ENCODE measurements at regions not wholly inside any gene's neighbourhood (a gene's known extent, or its start where the extent isn't known, plus 50 kb on each side); places are given as distances from the start of the nearest gene placed in this dataset.
"Not testable (repeated sequence)": the region's sequence is repeated elsewhere in the genome, so short reads cannot be mapped to it uniquely, and the experiment has no call there.

DNA sequence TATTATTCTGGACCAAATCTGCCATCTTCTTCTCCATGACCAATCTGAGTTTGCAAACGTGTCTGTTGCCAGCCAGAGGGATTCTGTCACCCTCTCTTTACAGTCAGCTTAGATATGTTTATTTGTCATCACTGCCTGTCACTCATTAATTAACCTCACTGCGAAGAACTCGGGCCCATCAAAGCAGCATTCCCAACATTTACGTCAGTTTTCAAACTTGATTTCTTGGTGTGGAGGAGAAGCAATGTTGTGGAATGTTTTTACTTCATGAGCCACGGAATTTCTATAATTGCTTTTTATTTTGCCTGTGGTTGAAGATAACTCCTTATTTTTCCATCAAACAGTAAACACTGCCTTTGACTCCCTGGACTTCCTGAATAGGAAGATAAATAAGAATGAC lies 91.8 kb upstream of the CNKSR3 start:
- DNase-seq: no peak

DNA sequence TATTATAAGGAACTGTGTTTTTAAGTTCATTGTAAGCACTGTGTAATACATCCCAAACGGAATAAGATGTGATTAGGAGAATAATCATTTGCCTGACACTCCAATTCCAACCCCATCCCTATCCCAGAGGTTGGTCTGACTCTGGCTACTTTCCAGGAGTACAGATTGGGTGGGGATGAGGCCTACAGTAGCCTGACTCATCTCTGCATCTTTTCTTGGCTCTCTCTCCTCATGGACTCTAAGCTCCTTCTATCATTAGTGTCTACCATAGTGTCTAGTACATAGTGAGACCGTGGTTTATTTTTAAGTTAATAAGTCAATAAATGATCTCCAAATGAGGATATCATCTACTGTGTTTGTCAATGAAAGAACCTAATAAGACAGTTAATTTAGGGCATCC lies 92.2 kb upstream of the CNKSR3 start:
- DNase-seq: no peak

DNA sequence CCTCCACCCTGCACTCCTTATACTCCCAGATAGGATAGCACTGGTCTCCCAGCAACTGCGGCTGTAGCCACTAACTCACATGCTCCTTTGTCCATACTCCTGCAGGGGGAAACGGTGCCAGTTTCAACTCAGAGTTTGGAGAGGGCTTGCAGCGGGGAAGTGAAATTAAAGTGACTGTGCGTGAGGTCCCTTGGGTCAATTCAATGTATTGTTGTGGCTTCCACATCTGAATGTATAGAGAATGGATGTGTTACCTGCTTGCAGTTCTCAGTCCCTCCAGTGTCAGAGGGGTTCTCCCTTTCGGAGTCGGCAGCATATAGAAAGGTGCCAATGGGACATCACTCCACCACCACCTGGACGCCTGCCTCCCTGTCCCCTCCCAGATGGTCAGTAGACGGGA lies 93.6 kb upstream of the CNKSR3 start:
- DNase-seq: no peak

DNA sequence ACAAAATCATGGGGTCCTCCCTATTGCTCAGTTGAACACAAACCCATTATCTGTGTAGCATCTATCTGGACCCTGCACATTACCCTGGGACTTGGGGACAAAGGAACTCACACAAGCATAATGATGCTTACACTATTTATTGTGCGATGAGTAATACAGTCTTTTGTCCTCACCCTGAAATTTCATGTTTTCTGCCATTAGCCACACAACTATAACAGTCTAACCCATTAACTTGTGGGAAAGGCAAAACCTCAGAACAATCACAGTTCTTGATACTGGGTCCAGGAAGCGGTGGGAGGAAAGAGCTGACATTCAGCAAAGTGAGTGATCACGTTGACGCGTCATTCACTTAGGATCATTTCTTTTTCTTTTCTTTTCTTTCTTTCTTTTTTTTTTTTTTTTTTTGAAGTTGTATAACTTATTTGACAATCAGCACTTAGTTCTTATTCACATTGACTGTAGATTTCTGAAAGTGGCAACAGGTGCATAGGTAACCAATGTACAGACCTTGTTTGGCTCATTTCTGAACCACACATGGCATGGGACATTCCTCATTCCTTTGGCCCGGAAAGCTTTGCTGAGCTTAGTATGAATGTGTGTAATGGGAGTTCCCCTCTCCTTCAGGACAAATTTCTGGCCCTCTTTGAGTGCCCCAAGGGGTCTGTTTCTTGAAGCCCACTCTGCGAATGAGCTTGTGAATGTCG lies 94.8 kb upstream of the CNKSR3 start:
- no peak for DNase-seq

DNA sequence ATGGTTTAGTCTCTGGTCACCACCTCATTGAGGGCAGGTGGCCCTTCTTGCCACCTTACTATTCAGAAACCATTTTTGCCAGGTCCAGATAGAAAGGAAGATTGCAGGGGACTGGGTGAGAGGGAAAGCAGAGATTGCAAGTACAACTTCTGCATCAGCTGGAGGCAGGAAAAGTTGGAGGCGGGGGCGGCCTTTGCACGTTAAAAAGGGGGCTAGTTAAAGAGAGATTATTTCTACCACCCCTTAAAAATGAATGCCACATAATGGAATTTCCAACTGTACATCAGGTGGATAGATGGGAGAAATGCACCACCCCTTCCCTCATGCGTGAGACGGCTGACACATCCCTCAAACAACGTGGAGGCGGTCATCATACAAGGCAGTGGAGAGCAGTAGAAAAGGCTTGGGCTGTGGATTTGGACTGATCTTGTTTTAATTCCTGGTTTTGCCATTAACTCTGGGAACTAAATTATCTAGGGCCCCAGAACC lies 95.4 kb upstream of the CNKSR3 start:
- no peak for DNase-seq

DNA sequence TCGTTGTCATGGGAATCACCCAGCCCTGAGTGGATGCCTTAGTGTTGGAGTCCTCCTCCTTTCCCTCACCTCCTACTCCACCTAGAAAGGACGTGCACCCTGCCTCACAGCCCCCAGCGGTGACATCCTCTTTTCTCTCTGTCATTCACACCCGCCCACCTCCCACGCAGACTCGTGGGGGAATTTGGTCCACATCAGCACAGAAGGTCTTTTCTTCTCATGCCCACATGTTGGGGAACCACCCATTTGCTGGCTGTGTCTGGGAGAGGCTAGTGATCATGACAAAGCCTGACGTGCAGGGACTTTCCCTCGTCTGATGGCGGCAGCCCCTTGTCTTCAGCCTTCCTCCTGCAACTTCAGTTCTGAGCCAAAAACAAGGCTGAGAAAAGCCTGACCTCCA lies 96.0 kb upstream of the CNKSR3 start:
- no peak for DNase-seq

DNA sequence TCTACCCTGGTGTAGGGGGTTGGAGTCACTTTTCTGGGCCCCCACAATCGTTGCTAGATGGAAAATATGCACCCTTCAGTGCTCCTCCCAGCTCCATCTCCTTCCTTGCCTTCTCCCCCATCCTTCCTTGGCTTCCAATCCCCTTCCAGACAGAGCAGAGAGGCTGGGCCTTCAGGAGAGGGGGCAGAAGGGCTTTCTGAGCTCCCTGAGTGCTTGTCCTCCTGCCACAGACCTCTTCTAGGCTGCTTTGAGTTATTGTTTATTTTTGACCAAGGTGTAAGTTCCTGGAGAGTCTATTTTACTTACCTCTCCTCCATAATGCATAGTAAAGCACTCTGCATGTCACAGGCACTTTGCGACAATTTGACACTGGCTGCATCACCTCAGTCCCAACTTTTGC lies 96.4 kb upstream of the CNKSR3 start:
- peak; percentile 46 for DNase-seq

DNA sequence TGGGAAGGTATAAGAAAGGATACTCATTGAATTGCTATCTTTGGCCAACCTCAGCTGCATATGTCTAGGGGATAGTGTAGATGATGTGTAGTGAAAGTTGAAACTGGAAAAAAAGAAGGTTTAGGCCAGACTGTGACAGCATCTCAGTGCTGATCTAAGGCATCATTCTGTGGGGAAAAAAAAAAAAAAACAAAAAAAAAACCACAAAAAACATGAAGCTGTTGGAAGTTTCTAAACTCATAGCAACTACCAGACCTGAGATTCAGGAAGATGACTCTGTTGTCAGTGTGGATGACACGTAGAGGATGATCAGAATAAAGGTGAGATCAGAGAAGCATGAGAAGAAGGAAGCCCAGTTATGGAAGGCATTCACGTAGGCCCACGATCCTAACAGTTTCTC lies 100.8 kb upstream of the CNKSR3 start:
- DNase-seq: no peak

DNA sequence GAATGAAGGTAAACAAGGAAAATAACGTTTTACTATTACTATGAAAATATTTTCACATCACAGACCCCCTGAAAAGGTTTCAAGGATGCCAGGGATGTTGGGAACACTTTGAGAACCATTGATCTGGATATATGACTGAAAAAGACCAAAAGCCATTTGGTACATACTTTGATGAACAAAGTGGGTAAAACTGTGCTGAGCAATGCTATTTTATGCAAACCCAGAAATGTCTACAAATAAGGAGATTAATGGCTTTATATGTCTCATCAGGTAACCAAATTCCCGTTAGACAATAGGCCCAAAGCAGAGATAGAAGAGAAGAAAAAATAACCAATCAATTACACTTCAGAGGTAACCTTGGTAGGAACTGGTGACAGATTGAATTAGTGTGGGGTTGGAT lies 101.4 kb upstream of the CNKSR3 start:
- DNase-seq: no peak

DNA sequence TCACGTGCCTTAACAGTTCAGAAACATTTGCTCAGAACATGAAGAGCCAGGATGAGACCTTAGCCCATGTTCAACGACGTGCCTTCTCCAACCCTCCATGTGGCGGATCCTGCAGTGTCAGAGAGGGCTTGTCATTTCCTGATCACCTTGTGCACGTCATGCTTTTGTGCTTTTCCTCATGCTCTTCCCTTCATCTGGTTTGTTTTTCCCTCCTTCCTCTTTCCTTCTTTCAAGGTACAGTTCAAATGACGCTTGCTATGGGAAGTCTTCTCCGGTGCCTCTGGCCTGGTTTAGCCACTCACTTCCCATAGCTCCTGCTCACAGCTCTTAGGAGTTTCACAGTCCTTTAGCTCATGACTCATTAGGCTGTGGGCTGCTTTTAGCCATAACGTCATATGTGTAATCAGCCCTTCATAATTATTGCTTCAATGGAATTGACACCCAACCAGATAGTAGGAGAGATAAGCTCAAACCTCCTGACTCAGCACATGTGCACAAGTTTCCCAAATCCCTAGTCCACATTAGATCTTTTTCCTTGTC lies 102.7 kb upstream of the CNKSR3 start:
- DNase-seq: peak; percentile 15

DNA sequence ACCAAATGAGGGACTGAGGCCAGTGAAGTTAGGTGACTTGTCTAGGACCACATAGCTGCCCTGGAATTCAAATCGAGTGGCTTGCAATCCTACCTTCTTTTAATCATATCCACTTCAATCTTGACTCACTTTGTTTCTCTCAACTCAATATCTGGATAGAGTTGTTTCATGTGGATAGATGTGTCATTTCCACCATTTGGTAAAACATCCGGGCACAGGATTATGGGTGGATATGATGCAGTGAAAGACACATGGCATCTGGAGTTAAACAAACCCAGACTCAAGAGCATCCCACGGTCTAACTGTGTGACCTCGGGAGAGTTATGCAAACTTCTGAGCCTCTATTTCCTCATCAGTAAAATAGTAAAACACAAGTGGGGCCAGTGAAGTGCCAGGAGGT lies 103.6 kb upstream of the CNKSR3 start:
- DNase-seq: no peak

DNA sequence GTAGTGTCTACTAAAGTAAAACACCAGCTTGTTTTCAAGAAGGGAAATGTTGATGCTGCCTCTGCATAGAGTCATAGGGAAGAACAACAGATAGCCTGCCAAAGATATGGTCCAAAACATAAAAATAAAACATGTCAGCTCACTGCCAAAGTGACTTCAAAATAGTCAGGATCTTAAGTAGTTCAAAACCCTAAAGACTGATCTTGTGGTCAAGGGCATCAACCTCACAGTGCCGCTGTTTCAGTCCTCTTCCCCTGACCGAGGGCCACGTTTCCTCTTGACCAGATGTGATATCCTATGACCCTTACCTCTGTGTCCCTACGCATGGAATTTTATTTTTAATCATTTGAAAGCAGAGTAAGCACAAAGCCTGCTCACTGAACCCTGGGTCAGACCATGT lies 104.2 kb upstream of the CNKSR3 start:
- DNase-seq: no peak

DNA sequence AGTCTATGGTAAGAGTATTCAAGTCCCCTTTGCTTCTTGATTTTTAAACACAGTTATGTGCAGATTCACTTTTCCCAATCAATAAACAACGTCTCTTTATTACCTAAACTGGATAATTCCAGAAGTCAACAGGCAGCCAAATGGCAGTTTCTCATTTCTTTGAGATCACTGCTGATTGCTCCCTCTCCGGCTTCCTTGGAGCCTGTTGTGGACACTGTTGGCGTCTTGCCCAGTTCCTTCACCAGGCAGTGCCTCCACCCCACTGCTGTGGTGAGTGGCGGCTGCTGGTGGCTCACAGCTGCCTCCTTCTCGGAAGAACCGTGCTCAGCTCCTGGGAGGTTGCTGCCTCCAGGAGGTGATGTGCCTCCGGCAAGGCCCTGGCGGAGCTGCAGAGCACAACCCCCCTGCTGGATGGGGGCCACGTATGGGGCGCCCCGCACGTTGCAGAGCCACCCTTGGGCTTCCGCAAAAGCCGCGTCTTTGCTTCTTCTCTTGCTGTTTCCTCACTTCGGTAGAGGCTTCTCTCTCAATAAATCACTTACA lies 105.1 kb upstream of the CNKSR3 start:
- DNase-seq: peak; percentile 88

DNA sequence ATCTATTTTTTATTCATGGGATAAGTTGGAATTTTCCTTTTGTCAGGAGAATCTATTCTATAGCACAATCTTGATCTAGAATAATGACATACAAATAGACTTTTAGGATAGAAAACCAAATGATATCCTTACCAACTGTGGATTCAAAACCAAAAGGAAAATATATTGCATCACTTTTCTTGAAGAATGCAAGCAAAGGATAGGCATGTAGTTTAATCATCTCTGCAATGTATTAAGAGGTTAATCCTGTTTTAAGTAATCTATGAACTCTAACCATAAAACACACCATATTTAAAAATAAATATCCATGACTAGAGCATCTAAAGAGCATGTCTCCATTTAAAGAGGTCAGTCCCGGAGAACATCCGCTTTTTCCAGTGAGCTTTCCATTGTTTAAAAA lies 106.7 kb upstream of the CNKSR3 start:
- DNase-seq: no peak

DNA sequence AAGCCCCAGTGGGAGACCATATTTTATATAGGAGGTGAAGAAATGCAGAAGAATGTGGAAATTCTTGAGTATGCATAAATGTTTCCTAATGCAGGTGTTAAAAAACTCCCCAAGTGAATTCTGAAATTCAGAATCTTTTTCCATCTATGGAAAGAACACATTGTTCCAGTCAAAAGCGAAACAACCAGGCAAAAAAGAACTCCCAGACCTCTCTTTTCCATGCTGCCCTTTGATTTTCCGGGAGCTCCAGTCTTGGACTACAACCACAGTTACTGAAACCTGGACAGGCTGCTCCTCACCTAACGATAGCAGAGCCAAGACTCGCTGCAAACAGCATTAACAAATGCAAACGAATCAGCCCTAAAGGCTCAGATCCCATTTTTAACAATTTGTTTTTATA lies 108.7 kb upstream of the CNKSR3 start:
- DNase-seq: no peak

DNA sequence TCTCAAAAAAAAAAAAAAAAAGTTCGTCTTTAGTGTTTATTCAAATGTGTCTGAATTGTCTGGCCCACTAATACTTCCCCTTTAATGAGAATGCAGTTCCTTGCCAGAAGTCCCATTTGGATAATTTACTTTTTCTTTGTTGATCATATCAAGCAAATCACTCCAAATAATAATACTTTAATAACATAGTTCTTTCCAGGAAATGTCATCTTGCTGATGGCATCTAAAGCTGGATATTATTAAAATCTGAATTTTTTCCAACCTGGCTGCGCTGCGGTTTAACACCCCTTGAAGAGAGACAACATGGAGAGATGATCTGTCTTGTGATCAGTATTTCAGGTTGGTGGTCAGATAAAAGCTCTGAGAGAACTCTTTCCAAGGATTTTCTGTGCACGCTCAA lies 111.2 kb upstream of the CNKSR3 start:
- DNase-seq: no peak

DNA sequence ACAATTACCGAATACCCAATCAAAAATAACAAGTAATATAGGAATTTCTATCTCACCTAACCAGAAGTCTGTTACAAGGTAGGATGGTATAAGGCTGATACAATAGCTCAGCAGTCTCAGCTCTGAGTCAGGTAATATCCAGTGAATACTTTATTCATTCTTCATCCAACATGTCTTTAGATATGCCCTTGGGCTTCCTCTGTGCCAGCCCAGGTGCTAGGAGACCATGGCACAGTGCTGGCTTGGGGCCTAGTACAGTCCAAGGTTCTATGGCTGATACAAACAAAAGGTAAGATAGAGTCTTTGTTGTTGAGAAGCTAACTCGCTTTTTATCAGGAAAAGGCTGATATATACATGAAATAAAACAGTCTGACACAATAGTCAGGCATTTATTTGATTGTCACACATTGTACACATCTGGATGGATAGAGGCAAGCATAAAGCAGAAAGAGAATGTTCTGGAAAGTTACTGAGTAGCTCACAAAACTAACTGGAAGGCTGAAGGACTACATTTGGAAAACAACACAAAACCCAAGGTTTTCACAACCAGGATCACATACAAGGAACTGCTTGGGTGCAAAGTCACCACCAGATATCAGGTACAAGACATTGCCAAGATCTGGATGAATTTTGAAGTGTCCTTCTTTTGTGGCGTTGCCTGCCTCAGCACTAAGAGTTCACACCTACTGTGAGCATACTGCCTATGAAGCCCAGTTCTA lies 110.4 kb upstream of the SCAF8 start:
- DNase-seq: no peak

DNA sequence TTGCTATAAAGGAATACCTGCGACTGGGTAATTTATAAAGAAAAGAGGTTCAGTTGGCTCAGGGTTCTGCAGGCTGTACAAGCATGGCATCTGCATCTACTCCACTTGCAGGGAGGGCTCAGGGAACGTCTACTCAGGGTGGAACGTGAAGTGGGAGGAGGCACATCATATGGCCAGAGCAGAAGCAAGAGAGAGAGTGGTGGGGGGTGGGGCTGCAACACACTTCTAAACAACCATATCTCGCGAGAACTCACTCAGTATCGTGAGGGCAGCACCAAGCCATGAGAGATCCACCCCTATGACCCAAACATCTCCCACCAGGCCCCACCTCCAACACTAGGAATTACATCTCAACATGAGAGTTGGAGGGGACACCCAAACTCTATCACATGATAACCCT lies 109.8 kb upstream of the SCAF8 start:
- DNase-seq: no peak

DNA sequence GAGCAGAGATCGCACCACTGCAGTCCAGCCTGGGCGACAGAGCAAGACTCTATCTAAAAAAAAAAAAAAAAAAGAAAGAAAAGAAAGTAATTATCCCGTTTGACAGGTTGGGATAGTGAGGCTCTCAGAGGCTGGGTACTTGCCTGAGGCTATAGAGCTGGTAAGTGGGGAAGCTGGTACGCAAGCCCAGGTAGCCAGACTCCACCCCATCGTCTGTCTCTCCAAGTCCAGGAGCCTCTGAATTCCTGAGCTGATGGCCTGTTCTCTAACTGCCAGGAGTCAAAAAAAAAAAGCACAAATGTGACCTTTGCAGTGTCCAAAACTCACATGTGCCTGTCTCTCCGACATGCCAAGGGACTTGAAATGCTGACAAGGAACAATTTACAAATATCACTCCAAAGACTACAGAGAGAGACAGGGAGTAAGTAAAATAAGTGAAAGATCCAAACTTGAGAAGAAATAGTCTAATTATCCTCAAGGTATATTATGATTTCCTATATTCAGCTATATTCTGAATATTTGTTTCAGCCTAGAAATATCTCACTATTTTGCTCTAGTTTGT lies 109.1 kb upstream of the SCAF8 start:
- DNase-seq: no peak

DNA sequence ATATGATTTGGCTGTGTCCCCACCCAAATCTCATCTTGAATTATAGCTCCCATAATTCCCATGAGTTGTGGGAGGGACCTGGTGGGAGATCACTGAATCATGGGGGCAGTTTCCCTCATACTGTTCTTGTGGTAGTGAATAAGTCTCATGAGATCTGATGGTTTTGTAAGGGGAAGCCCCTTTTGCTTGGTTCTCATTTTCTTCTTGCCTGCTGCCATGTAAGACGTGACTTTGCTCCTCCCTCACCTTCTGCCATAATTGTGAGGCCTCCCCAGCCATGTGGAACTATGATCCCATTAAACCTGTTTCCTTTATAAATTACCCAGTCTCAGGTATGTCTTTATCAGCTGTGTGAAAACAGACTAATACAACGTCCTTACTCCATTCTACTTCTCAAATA lies 108.5 kb upstream of the SCAF8 start:
- DNase-seq: not testable (repeated sequence)

DNA sequence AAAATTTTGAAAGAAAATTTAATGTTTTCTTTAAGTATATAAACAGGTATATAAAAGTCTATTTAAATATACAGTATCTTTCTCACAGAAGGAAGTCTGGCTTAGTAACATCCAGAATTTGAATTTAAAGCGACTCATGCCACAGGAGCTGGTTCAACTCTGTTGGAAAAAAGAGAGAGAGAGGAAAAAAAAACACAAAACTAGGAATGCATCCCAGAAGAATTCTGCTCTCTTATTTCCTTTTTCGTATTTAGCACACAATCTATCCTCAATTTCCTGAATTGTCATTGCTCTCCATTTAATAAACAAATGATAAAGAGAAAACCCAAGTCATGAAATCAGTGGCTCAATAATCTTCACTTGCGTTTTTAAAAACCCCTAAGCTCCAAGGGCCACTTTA lies 107.5 kb upstream of the SCAF8 start:
- no peak for DNase-seq

DNA sequence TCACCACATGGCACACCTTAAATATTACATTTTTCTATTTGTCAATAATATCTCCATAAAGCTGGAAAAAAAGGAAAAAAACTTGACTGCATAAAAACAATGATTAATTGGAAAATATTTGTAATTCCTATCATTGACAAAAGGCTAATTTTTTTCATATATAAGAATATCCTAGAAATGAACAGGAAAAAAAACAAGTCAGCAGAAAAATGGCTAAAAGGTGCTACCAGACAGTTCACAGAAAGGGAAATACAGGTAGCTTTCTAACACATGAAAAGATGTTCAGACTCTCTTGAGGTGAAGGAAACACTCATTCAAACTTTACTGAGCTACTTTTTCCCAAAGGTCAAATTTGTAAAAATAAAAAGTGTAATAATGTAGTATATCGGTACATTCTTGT lies 104.1 kb upstream of the SCAF8 start:
- DNase-seq: no peak

DNA sequence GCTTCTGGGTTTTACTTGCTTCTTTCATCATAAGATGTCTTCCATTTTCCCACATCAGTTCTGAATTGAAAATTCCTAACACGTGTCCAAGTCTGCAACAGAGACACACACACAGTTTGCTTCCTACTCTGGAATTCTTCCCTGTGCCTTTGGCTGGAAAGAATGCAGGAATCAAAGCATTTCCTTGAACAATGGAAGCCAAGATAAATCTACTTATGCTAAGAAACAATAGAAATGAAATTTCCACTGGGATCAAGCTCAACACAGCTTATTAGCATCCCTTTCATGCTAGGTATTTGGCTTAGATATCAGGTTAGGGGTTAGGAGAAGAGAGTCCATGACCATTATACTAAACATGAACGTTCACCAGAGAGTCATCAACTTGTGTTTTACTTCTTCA lies 101.1 kb upstream of the SCAF8 start:
- no peak for DNase-seq

DNA sequence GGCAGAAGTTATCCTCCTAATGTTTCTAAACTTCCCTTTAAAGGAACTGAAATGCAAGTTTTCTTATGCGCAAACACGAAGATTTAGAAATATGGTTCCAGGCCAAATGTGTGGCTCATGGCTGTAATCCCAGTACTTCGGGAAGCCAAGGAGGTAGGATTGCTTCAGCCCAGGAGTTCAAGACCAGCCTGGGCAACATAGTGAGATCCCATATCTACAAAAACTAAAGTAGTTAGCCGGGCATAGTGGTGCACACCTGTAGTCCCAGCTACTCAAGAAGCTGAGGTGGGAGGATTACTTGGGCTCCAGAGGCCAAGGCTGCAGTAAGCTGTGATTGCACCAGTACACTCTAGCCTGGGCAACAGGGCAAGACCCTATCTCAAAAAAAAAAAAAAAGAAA lies 95.8 kb upstream of the SCAF8 start:
- no peak for DNase-seq

Measured in DMS79 treated with DMSO at 0.1 percent for 48 hours (cell line).